HepG2 (cell line): ENCODE measurements at regions not wholly inside any gene's neighbourhood (a gene's known extent, or its start where the extent isn't known, plus 50 kb on each side); places are given as distances from the start of the nearest gene placed in this dataset.

Experiments used
- ATRX ChIP-seq: sonication (generic); formaldehyde crosslinking; IDR thresholded peaks from 2 replicates; pipeline ENCODE4 v1.4.0; 2020; ENCODE audit warnings: missing genetic modification reagents, borderline replicate concordance
- EZH2 ChIP-seq: conservative IDR thresholded peaks from 2 replicates; pipeline ENCODE4 v1.6.1; 2012; ENCODE audit warnings: mild to moderate bottlenecking, low read depth, low read length, moderate library complexity
- FOSL1 ChIP-seq: sonication (generic); formaldehyde crosslinking; IDR thresholded peaks from 2 replicates; pipeline ENCODE4 v1.9.0; 2021; ENCODE audit warnings: missing genetic modification reagents, borderline replicate concordance
- POLR2A ChIP-seq, 2 experiments: IDR thresholded peaks; 2 replicates each; pipeline ENCODE4 v1.6.1; 2011; ENCODE audit warnings: low read depth in 2 of 2, low read length in 2 of 2, mild to moderate bottlenecking in 1 of 2, moderate library complexity in 1 of 2; ENCODE audit not compliant: insufficient read depth in 1 of 2
- POLR2AphosphoS5 ChIP-seq: IDR thresholded peaks from 2 replicates; pipeline ENCODE4 v1.6.1; 2012; ENCODE audit warnings: low read depth, low read length
- TAF1 ChIP-seq: sonication (generic); formaldehyde crosslinking; IDR thresholded peaks from 2 replicates; pipeline ENCODE4 v1.4.0; 2020; ENCODE audit warnings: missing genetic modification reagents
- YY1 ChIP-seq: IDR thresholded peaks from 2 replicates; pipeline ENCODE4 v1.6.1; 2011; ENCODE audit warnings: low read length, low read depth, moderate library complexity, mild to moderate bottlenecking; ENCODE audit not compliant: insufficient read depth, insufficient replicate concordance
- ZNF589 ChIP-seq: sonication (generic); formaldehyde crosslinking; conservative IDR thresholded peaks from 2 replicates; pipeline ENCODE4 v1.8.0; 2022; ENCODE audit warnings: mild to moderate bottlenecking, moderate library complexity, missing genetic modification reagents
- TF ChIP-seq, protein P1 (sequence below): sonication (generic); formaldehyde crosslinking; IDR thresholded peaks from 2 replicates; pipeline ENCODE4 v1.8.1; 2023; ENCODE audit warnings: mild to moderate bottlenecking, missing genetic modification reagents
- TF ChIP-seq, protein P2 (sequence below): sonication (generic); formaldehyde crosslinking; IDR thresholded peaks from 2 replicates; pipeline ENCODE4 v1.5.0; 2020; ENCODE audit warnings: mild to moderate bottlenecking, missing genetic modification reagents, moderate library complexity
- TF ChIP-seq, protein P3 (sequence below): sonication (generic); formaldehyde crosslinking; IDR thresholded peaks from 2 replicates; pipeline ENCODE4 v1.4.0; 2020; ENCODE audit warnings: missing genetic modification reagents
- TF ChIP-seq, protein P4 (sequence below): sonication (generic); formaldehyde crosslinking; IDR thresholded peaks from 2 replicates; pipeline ENCODE4 v1.4.0; 2020; ENCODE audit warnings: missing genetic modification reagents, borderline replicate concordance

DNA sequence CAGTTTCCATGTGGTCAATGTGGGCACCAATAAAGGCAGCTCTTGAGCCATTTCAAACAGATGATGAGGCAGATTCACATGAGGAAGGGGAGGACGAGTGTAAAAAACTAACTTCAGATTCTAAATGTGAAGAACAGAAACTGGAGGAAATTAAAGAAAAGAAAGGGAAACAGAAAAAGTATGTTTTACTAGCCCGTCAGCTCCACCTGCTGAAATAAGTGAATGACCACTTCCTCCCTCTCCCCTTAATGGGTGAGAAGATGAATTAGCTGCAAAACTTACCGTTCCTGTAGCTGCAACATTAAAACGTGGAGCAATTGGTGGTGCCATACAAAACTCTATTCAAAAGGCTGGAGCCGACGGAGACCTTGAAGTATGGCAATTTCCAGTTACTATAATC lies 203.5 kb downstream of the UXS1 start:
- TF ChIP-seq YY1 (no peak), POLR2A (IDR thresholded peaks at IDR 0.05; ENCODE audit: insufficient read depth in 1 of 2, low read depth in 2 of 2, low read length in 2 of 2) (no peak), EZH2 (no peak), TAF1 (CRISPR knock-in tag) (no peak), POLR2AphosphoS5 (no peak), FOSL1 (no peak), ATRX (CRISPR knock-in tag) (no peak), ZNF589 (CRISPR knock-in tag) (no peak)
- TF ChIP-seq, protein P1, sequence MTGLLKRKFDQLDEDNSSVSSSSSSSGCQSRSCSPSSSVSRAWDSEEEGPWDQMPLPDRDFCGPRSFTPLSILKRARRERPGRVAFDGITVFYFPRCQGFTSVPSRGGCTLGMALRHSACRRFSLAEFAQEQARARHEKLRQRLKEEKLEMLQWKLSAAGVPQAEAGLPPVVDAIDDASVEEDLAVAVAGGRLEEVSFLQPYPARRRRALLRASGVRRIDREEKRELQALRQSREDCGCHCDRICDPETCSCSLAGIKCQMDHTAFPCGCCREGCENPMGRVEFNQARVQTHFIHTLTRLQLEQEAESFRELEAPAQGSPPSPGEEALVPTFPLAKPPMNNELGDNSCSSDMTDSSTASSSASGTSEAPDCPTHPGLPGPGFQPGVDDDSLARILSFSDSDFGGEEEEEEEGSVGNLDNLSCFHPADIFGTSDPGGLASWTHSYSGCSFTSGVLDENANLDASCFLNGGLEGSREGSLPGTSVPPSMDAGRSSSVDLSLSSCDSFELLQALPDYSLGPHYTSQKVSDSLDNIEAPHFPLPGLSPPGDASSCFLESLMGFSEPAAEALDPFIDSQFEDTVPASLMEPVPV (CRISPR knock-in tag) = no peak
- TF ChIP-seq, protein P2, sequence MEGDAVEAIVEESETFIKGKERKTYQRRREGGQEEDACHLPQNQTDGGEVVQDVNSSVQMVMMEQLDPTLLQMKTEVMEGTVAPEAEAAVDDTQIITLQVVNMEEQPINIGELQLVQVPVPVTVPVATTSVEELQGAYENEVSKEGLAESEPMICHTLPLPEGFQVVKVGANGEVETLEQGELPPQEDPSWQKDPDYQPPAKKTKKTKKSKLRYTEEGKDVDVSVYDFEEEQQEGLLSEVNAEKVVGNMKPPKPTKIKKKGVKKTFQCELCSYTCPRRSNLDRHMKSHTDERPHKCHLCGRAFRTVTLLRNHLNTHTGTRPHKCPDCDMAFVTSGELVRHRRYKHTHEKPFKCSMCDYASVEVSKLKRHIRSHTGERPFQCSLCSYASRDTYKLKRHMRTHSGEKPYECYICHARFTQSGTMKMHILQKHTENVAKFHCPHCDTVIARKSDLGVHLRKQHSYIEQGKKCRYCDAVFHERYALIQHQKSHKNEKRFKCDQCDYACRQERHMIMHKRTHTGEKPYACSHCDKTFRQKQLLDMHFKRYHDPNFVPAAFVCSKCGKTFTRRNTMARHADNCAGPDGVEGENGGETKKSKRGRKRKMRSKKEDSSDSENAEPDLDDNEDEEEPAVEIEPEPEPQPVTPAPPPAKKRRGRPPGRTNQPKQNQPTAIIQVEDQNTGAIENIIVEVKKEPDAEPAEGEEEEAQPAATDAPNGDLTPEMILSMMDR = peak; percentile 39
- TF ChIP-seq, protein P3, sequence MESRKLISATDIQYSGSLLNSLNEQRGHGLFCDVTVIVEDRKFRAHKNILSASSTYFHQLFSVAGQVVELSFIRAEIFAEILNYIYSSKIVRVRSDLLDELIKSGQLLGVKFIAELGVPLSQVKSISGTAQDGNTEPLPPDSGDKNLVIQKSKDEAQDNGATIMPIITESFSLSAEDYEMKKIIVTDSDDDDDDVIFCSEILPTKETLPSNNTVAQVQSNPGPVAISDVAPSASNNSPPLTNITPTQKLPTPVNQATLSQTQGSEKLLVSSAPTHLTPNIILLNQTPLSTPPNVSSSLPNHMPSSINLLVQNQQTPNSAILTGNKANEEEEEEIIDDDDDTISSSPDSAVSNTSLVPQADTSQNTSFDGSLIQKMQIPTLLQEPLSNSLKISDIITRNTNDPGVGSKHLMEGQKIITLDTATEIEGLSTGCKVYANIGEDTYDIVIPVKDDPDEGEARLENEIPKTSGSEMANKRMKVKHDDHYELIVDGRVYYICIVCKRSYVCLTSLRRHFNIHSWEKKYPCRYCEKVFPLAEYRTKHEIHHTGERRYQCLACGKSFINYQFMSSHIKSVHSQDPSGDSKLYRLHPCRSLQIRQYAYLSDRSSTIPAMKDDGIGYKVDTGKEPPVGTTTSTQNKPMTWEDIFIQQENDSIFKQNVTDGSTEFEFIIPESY = no peak
- TF ChIP-seq, protein P4, sequence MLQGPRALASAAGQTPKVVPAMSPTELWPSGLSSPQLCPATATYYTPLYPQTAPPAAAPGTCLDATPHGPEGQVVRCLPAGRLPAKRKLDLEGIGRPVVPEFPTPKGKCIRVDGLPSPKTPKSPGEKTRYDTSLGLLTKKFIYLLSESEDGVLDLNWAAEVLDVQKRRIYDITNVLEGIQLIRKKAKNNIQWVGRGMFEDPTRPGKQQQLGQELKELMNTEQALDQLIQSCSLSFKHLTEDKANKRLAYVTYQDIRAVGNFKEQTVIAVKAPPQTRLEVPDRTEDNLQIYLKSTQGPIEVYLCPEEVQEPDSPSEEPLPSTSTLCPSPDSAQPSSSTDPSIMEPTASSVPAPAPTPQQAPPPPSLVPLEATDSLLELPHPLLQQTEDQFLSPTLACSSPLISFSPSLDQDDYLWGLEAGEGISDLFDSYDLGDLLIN = no peak
